ENCODE measurements at regions not wholly inside any gene's neighbourhood (a gene's known extent, or its start where the extent isn't known, plus 50 kb on each side); places are given as distances from the start of the nearest gene placed in this dataset.

DNA sequence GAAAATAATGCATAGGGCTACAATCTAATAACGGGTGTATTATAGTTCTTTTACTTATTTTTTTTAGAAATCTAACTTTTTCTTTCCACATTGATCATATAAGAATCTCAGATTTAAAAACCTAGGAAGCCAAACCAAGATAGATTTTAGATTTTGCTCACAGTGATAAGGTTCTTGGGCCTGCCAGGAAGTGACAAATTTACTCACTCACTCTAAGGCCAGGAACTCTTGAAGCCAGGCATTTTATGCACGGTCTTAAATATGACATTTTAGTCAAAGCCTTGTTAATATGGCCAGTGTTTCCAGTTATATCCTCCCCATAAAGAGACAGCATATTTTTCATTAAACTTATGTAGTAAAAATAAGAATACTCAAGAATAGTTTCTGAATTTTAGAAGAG lies 271.4 kb downstream of the SQOR start (continued):
- TF ChIP-seq, protein P1, sequence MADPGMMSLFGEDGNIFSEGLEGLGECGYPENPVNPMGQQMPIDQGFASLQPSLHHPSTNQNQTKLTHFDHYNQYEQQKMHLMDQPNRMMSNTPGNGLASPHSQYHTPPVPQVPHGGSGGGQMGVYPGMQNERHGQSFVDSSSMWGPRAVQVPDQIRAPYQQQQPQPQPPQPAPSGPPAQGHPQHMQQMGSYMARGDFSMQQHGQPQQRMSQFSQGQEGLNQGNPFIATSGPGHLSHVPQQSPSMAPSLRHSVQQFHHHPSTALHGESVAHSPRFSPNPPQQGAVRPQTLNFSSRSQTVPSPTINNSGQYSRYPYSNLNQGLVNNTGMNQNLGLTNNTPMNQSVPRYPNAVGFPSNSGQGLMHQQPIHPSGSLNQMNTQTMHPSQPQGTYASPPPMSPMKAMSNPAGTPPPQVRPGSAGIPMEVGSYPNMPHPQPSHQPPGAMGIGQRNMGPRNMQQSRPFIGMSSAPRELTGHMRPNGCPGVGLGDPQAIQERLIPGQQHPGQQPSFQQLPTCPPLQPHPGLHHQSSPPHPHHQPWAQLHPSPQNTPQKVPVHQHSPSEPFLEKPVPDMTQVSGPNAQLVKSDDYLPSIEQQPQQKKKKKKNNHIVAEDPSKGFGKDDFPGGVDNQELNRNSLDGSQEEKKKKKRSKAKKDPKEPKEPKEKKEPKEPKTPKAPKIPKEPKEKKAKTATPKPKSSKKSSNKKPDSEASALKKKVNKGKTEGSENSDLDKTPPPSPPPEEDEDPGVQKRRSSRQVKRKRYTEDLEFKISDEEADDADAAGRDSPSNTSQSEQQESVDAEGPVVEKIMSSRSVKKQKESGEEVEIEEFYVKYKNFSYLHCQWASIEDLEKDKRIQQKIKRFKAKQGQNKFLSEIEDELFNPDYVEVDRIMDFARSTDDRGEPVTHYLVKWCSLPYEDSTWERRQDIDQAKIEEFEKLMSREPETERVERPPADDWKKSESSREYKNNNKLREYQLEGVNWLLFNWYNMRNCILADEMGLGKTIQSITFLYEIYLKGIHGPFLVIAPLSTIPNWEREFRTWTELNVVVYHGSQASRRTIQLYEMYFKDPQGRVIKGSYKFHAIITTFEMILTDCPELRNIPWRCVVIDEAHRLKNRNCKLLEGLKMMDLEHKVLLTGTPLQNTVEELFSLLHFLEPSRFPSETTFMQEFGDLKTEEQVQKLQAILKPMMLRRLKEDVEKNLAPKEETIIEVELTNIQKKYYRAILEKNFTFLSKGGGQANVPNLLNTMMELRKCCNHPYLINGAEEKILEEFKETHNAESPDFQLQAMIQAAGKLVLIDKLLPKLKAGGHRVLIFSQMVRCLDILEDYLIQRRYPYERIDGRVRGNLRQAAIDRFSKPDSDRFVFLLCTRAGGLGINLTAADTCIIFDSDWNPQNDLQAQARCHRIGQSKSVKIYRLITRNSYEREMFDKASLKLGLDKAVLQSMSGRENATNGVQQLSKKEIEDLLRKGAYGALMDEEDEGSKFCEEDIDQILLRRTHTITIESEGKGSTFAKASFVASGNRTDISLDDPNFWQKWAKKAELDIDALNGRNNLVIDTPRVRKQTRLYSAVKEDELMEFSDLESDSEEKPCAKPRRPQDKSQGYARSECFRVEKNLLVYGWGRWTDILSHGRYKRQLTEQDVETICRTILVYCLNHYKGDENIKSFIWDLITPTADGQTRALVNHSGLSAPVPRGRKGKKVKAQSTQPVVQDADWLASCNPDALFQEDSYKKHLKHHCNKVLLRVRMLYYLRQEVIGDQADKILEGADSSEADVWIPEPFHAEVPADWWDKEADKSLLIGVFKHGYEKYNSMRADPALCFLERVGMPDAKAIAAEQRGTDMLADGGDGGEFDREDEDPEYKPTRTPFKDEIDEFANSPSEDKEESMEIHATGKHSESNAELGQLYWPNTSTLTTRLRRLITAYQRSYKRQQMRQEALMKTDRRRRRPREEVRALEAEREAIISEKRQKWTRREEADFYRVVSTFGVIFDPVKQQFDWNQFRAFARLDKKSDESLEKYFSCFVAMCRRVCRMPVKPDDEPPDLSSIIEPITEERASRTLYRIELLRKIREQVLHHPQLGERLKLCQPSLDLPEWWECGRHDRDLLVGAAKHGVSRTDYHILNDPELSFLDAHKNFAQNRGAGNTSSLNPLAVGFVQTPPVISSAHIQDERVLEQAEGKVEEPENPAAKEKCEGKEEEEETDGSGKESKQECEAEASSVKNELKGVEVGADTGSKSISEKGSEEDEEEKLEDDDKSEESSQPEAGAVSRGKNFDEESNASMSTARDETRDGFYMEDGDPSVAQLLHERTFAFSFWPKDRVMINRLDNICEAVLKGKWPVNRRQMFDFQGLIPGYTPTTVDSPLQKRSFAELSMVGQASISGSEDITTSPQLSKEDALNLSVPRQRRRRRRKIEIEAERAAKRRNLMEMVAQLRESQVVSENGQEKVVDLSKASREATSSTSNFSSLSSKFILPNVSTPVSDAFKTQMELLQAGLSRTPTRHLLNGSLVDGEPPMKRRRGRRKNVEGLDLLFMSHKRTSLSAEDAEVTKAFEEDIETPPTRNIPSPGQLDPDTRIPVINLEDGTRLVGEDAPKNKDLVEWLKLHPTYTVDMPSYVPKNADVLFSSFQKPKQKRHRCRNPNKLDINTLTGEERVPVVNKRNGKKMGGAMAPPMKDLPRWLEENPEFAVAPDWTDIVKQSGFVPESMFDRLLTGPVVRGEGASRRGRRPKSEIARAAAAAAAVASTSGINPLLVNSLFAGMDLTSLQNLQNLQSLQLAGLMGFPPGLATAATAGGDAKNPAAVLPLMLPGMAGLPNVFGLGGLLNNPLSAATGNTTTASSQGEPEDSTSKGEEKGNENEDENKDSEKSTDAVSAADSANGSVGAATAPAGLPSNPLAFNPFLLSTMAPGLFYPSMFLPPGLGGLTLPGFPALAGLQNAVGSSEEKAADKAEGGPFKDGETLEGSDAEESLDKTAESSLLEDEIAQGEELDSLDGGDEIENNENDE (IDR thresholded peaks at IDR 0.05; ENCODE audit: insufficient replicate concordance, low read length), result no peak
- TF ChIP-seq HDAC6 (IDR thresholded peaks at IDR 0.05; ENCODE audit: low read depth, low read length) (no peak), SIN3A (conservative IDR thresholded peaks at IDR 0.05 in 1 of 2, IDR thresholded peaks at IDR 0.05 in 1 of 2; ENCODE audit: low read depth in 1 of 2, low read length in 2 of 2) (no peak), KDM1A (IDR thresholded peaks at IDR 0.05; ENCODE audit: borderline replicate concordance, low read length) (no peak), RAD21 (IDR thresholded peaks at IDR 0.05 in 1 of 2, conservative IDR thresholded peaks at IDR 0.05 in 1 of 2; ENCODE audit: low read depth in 2 of 2, low read length in 2 of 2) (no peak), BCL11A (IDR thresholded peaks at IDR 0.05; ENCODE audit: low read depth in 2 of 2, low read length in 2 of 2) (no peak)
- TF ChIP-seq, protein P2, sequence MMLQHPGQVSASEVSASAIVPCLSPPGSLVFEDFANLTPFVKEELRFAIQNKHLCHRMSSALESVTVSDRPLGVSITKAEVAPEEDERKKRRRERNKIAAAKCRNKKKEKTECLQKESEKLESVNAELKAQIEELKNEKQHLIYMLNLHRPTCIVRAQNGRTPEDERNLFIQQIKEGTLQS (IDR thresholded peaks at IDR 0.05; ENCODE audit: insufficient read depth, low read depth, low read length), result no peak
- TF ChIP-seq, protein P3, sequence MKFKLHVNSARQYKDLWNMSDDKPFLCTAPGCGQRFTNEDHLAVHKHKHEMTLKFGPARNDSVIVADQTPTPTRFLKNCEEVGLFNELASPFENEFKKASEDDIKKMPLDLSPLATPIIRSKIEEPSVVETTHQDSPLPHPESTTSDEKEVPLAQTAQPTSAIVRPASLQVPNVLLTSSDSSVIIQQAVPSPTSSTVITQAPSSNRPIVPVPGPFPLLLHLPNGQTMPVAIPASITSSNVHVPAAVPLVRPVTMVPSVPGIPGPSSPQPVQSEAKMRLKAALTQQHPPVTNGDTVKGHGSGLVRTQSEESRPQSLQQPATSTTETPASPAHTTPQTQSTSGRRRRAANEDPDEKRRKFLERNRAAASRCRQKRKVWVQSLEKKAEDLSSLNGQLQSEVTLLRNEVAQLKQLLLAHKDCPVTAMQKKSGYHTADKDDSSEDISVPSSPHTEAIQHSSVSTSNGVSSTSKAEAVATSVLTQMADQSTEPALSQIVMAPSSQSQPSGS (IDR thresholded peaks at IDR 0.05; ENCODE audit: low read length), result no peak

Data from H1 (cell line).